Endodermal cell (in vitro differentiated cells): ENCODE measurements at regions not wholly inside any gene's neighbourhood (a gene's known extent, or its start where the extent isn't known, plus 50 kb on each side); places are given as distances from the start of the nearest gene placed in this dataset.
"Not testable (repeated sequence)": the region's sequence is repeated elsewhere in the genome, so short reads cannot be mapped to it uniquely, and the experiment has no call there.

Source experiments
- DNase-seq: peaks from one replicate; pipeline ENCODE4 v3.0.0-alpha.2; 2017
- H3K27ac ChIP-seq: 2 replicates; pipeline ENCODE4 v1.5.1; 2013; ENCODE audit warnings: mild to moderate bottlenecking, low read depth, low read length, moderate library complexity
- H3K27me3 ChIP-seq: 2 replicates; pipeline ENCODE4 v1.6.1; 2013; ENCODE audit warnings: mild to moderate bottlenecking, low read length, moderate library complexity; ENCODE audit not compliant: insufficient read depth, control insufficient read depth, poor library complexity, severe bottlenecking
- H3K36me3 ChIP-seq: 2 replicates; pipeline ENCODE4 v1.7.0; 2013; ENCODE audit warnings: mild to moderate bottlenecking, low read length, moderate library complexity; ENCODE audit not compliant: control insufficient read depth, insufficient read depth
- H3K4me1 ChIP-seq: one replicate; pipeline ENCODE4 v1.7.0; 2013; ENCODE audit warnings: low read length; ENCODE audit not compliant: control insufficient read depth, insufficient read depth
- H3K4me3 ChIP-seq: 2 replicates; pipeline ENCODE4 v1.5.1; 2013; ENCODE audit warnings: mild to moderate bottlenecking, low read length, moderate library complexity
- H3K9ac ChIP-seq: 2 replicates; pipeline ENCODE4 v1.6.1; 2013; ENCODE audit warnings: mild to moderate bottlenecking, low read length, moderate library complexity; ENCODE audit not compliant: poor library complexity, severe bottlenecking; ENCODE audit errors: extremely low read depth
- H3K9me3 ChIP-seq: 2 replicates; pipeline ENCODE4 v1.6.1; 2013; ENCODE audit warnings: mild to moderate bottlenecking, low read length, moderate library complexity; ENCODE audit not compliant: control insufficient read depth
- H3K27ac Mint-ChIP-seq: 2 replicates; pipeline ENCODE4 v1.8.0; 2020; ENCODE audit warnings: mixed read lengths
- H3K27me3 Mint-ChIP-seq: 2 replicates; pipeline ENCODE4 v1.8.0; 2021; ENCODE audit warnings: mild to moderate bottlenecking, mixed read lengths; ENCODE audit not compliant: insufficient read depth
- H3K36me3 Mint-ChIP-seq: 2 replicates; pipeline ENCODE4 v1.8.0; 2020; ENCODE audit warnings: low read depth, mixed read lengths
- H3K4me1 Mint-ChIP-seq: 2 replicates; pipeline ENCODE4 v1.8.0; 2020; ENCODE audit warnings: mixed read lengths
- H3K4me3 Mint-ChIP-seq: 2 replicates; pipeline ENCODE4 v1.8.0; 2020; ENCODE audit warnings: mild to moderate bottlenecking, moderate library complexity, mixed read lengths
- H3K9me3 Mint-ChIP-seq: 2 replicates; pipeline ENCODE4 v1.8.0; 2020; ENCODE audit warnings: mild to moderate bottlenecking, mixed read lengths
- CTCF ChIP-seq: fragments of 200-600 bp; sonication (generic); conservative IDR thresholded peaks from 2 replicates; pipeline ENCODE4 v1.5.0; 2021; ENCODE audit warnings: antibody characterized with exemption, mild to moderate bottlenecking
- WGBS, 2 experiments: methylation state at CpG; one replicate each; pipeline versions ENCODE4 v1.1.5 to v1.1.7; 2013; ENCODE audit warnings: missing lambda C conversion rate in 2 of 2, mixed read lengths in 1 of 2; ENCODE audit not compliant: insufficient coverage in 1 of 2, insufficient read length in 1 of 2; 5-methylcytosine and 5-hydroxymethylcytosine counted together

- Histone ChIP-seq H3K27me3 (no peaks in the 10 kb centered on the region), H3K4me1 (no peaks in the 10 kb centered on the region), H3K4me3 (no peak overlapping the region), H3K36me3 (no peaks in the 10 kb centered on the region), H3K9me3 (no peaks in the 10 kb centered on the region), H3K9ac (no peak overlapping the region), H3K27ac (no peak overlapping the region)
- H3K27me3 Mint-ChIP-seq = peaks cover 31% of the 10 kb centered on the region
- H3K27ac Mint-ChIP-seq = no peak overlapping the region
- DNase-seq = no peak
- H3K9me3 Mint-ChIP-seq = no peaks in the 10 kb centered on the region
- 74 to 93% methylated on average over 3 of the region's 3 CpGs for WGBS, 2 experiments
- H3K4me3 Mint-ChIP-seq = no peak overlapping the region
- H3K36me3 Mint-ChIP-seq = no peaks in the 10 kb centered on the region
- H3K4me1 Mint-ChIP-seq = peaks cover 4% of the 10 kb centered on the region
- no peak for TF ChIP-seq CTCF
Observed at GRCh38 chr13:60230593-60230992, 66.9 kb upstream of the DIAPH3 start.

DNA sequence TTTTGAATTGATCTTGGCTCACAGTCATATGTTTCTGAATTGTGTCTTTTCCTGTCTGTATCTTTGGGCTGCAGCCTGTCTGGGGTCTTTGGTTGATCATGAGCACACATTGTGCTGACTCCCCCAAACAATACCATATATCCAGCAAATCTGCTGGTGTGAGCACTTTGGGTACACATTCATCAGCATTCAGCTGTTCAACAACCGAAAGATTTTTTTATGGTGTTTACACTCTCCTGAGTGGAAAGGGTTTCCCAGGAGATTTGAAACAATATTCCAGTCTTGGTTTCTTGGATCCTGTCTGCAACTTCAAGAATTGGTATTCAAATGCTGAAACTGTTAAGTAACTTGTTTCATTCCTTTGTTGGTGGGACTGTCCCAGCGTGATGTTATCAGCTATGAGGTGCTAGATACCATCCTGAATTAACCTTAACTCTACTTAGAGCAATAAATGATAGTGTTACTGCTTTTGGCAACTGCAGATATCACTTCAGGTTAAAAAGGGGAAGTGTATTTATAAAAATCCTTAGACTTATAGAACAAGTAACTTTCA, 78.4 kb upstream of the DIAPH3 start:
- H3K27me3 Mint-ChIP-seq = peaks cover 26% of the 10 kb centered on the region
- no peak overlapping the region for H3K9ac ChIP-seq
- H3K4me1 ChIP-seq = peaks cover 8% of the 10 kb centered on the region
- H3K36me3 Mint-ChIP-seq = no peaks in the 10 kb centered on the region
- 34 to 60% methylated on average over 1 to 2 of the region's 2 CpGs for WGBS, 2 experiments
- H3K4me3 ChIP-seq = peak overlapping the region; percentile 58
- peaks cover 34% of the 10 kb centered on the region for H3K4me1 Mint-ChIP-seq
- no peak overlapping the region for H3K4me3 Mint-ChIP-seq
- H3K27me3 ChIP-seq = no peaks in the 10 kb centered on the region
- no peaks in the 10 kb centered on the region for H3K9me3 ChIP-seq
- no peaks in the 10 kb centered on the region for H3K36me3 ChIP-seq
- no peak overlapping the region for H3K27ac ChIP-seq
- no peak for TF ChIP-seq CTCF
- no peak overlapping the region for H3K27ac Mint-ChIP-seq
- no peak for DNase-seq
- H3K9me3 Mint-ChIP-seq = peaks cover 14% of the 10 kb centered on the region

DNA sequence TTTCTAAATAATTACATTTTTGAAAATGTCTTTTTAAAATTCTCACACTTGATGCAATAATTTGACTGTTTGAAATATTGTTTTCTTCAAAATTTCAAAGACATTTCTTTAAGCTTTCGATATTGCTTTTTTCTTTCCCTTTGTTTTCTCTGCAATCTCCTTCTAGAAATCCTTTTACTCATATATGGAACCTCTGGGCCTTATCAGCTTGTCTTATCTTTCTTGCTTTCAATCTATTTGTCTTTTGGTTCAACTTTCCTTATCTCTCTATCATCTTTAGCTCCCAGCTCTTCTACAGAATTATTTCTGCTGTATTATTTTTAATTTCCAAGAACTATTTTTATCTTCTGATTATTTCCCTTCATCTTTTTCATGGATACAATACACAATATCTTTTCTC, 80.7 kb upstream of the DIAPH3 start:
- H3K36me3 ChIP-seq = no peaks in the 10 kb centered on the region
- Mint-ChIP-seq H3K36me3 (peaks cover 2% of the 10 kb centered on the region), H3K27ac (no peak overlapping the region), H3K4me1 (peaks cover 34% of the 10 kb centered on the region), H3K9me3 (peaks cover 8% of the 10 kb centered on the region), H3K4me3 (no peak overlapping the region), H3K27me3 (peaks cover 29% of the 10 kb centered on the region)
- H3K27ac ChIP-seq = no peak overlapping the region
- H3K4me3 ChIP-seq = no peak overlapping the region
- H3K9ac ChIP-seq = no peak overlapping the region
- TF ChIP-seq CTCF = no peak
- WGBS, 2 experiments = 59 to 91% methylated on average over 1 of the region's 1 CpG
- H3K4me1 ChIP-seq = peaks cover 7% of the 10 kb centered on the region
- DNase-seq = no peak
- H3K9me3 ChIP-seq = no peaks in the 10 kb centered on the region
- no peaks in the 10 kb centered on the region for H3K27me3 ChIP-seq

- not testable (repeated sequence) for H3K36me3 ChIP-seq, DNase-seq, H3K27ac Mint-ChIP-seq, H3K4me1 ChIP-seq, H3K9me3 ChIP-seq, H3K27me3 ChIP-seq, H3K4me1 Mint-ChIP-seq, H3K9ac ChIP-seq, H3K4me3 Mint-ChIP-seq, H3K27ac ChIP-seq, H3K4me3 ChIP-seq, H3K36me3 Mint-ChIP-seq
- Mint-ChIP-seq H3K27me3 (peaks cover 21% of the 10 kb centered on the region), H3K9me3 (peaks cover 41% of the 10 kb centered on the region)
- 85% methylated on average over 10 of the region's 10 CpGs; no CpG with 5 or more reads in 1 of the 2 experiments for WGBS, 2 experiments
Observed at GRCh38 chr13:60251419-60251818, 87.7 kb upstream of the DIAPH3 start.
